ENCODE measurements at regions not wholly inside any gene's neighbourhood (a gene's known extent, or its start where the extent isn't known, plus 50 kb on each side); places are given as distances from the start of the nearest gene placed in this dataset.
"Not testable (repeated sequence)": the region's sequence is repeated elsewhere in the genome, so short reads cannot be mapped to it uniquely, and the experiment has no call there.

- H2BK120ac ChIP-seq (replicated peaks; ENCODE audit: low read depth, low read length); H3K18ac ChIP-seq (ENCODE audit: extremely low read depth, low read length); H3K79me2 ChIP-seq (ENCODE audit: control insufficient read depth in 1 of 2, insufficient read depth in 2 of 2, low read length in 2 of 2); H4K5ac ChIP-seq (ENCODE audit: insufficient read length, low read depth, low read length); H2AFZ ChIP-seq (ENCODE audit: low read length); H3K36me3 ChIP-seq (ENCODE audit: control insufficient read depth in 2 of 4, insufficient read depth in 4 of 4, low read length in 3 of 4); H2BK15ac ChIP-seq (ENCODE audit: low read length); H2BK12ac ChIP-seq (ENCODE audit: low read depth, low read length); H4K91ac ChIP-seq (replicated peaks; ENCODE audit: insufficient read length, low read length); FAIRE-seq; H3K9me3 ChIP-seq (ENCODE audit: insufficient read depth in 2 of 2, low read depth in 1 of 2, low read length in 1 of 2); H2BK20ac ChIP-seq (ENCODE audit: low read length); H3K27me3 ChIP-seq (replicated peaks in 1 of 4; ENCODE audit: control insufficient read depth in 3 of 4, extremely low read depth in 1 of 4, insufficient read depth in 3 of 4, low read length in 3 of 4); H3K56ac ChIP-seq (replicated peaks; ENCODE audit: insufficient read length, low read depth, low read length); H3K27ac ChIP-seq (ENCODE audit: low read depth, low read length); H4K8ac ChIP-seq (ENCODE audit: extremely low read depth, insufficient read depth, low read length); H3K4me2 ChIP-seq (ENCODE audit: insufficient read depth in 1 of 2, low read depth in 2 of 2, low read length in 2 of 2); H3K4me1 ChIP-seq (replicated peaks in 1 of 4; ENCODE audit: control insufficient read depth in 3 of 4, insufficient read depth in 4 of 4, low read length in 3 of 4); POLR2A ChIA-PET (ENCODE audit: partially characterized antibody); DNase-seq (ENCODE audit: low read depth in 1 of 2, low spot score in 2 of 2); H3K23ac ChIP-seq (ENCODE audit: insufficient read length); H3K23me2 ChIP-seq (ENCODE audit: low read depth, low read length); H4K20me1 ChIP-seq (replicated peaks in 1 of 2; ENCODE audit: control insufficient read depth in 1 of 2, insufficient read depth in 2 of 2, low read length in 2 of 2); H3K4me3 ChIP-seq (ENCODE audit: extremely low read depth in 1 of 4, insufficient read depth in 2 of 4, low read depth in 3 of 4, low read length in 4 of 4); H2BK5ac ChIP-seq (ENCODE audit: low read depth, low read length); H2AK5ac ChIP-seq (ENCODE audit: low read depth, low read length); H3K14ac ChIP-seq (ENCODE audit: insufficient read length); H3K4ac ChIP-seq (replicated peaks; ENCODE audit: insufficient read length, low read depth, low read length); H3K9ac ChIP-seq (replicated peaks in 1 of 4; ENCODE audit: extremely low read depth in 1 of 4, low read depth in 3 of 4, low read length in 3 of 4); H3K79me1 ChIP-seq (ENCODE audit: low read depth, low read length): not testable (repeated sequence)
- WGBS, 2 experiments (ENCODE audit: extremely low coverage in 1 of 2, insufficient coverage in 1 of 2, insufficient read length in 1 of 2, insufficient replicate concordance in 2 of 2, low coverage in 1 of 2, low lambda C conversion rate in 2 of 2, missing lambda C conversion rate in 1 of 2), result 66% methylated on average over 4 of the region's 4 CpGs; no CpG with 5 or more reads in 1 of the 2 experiments
- CTCF ChIA-PET (ENCODE audit: partially characterized antibody), result interaction anchor here (1.0 kb wide), 1 partner anchor 97 kb away, joined by 3 read pairs; no protein-coding TSS in a partner anchor
Measured at GRCh38 chr14:106466483-106466882, 940.1 kb downstream of the TMEM121 start.

- H2AK5ac ChIP-seq (ENCODE audit: low read depth, low read length); H4K91ac ChIP-seq (replicated peaks; ENCODE audit: insufficient read length, low read length); H3K27me3 ChIP-seq (replicated peaks in 1 of 4; ENCODE audit: control insufficient read depth in 3 of 4, extremely low read depth in 1 of 4, insufficient read depth in 3 of 4, low read length in 3 of 4); H3K79me1 ChIP-seq (ENCODE audit: low read depth, low read length); H3K79me2 ChIP-seq (ENCODE audit: control insufficient read depth in 1 of 2, insufficient read depth in 2 of 2, low read length in 2 of 2); H2BK120ac ChIP-seq (replicated peaks; ENCODE audit: low read depth, low read length); CTCF ChIA-PET (ENCODE audit: partially characterized antibody); H3K23ac ChIP-seq (ENCODE audit: insufficient read length); H4K8ac ChIP-seq (ENCODE audit: extremely low read depth, insufficient read depth, low read length); H2AFZ ChIP-seq (ENCODE audit: low read length); H3K23me2 ChIP-seq (ENCODE audit: low read depth, low read length); H2BK15ac ChIP-seq (ENCODE audit: low read length); H3K4me3 ChIP-seq (ENCODE audit: extremely low read depth in 1 of 4, insufficient read depth in 2 of 4, low read depth in 3 of 4, low read length in 4 of 4); H4K5ac ChIP-seq (ENCODE audit: insufficient read length, low read depth, low read length); H3K36me3 ChIP-seq (ENCODE audit: control insufficient read depth in 2 of 4, insufficient read depth in 4 of 4, low read length in 3 of 4); H3K4ac ChIP-seq (replicated peaks; ENCODE audit: insufficient read length, low read depth, low read length); H3K27ac ChIP-seq (ENCODE audit: low read depth, low read length); H3K9me3 ChIP-seq (ENCODE audit: insufficient read depth in 2 of 2, low read depth in 1 of 2, low read length in 1 of 2); H3K14ac ChIP-seq (ENCODE audit: insufficient read length); DNase-seq (ENCODE audit: low read depth in 1 of 2, low spot score in 2 of 2); FAIRE-seq; H2BK12ac ChIP-seq (ENCODE audit: low read depth, low read length); H3K4me2 ChIP-seq (ENCODE audit: insufficient read depth in 1 of 2, low read depth in 2 of 2, low read length in 2 of 2); H3K18ac ChIP-seq (ENCODE audit: extremely low read depth, low read length); POLR2A ChIA-PET (ENCODE audit: partially characterized antibody); H3K56ac ChIP-seq (replicated peaks; ENCODE audit: insufficient read length, low read depth, low read length); H3K9ac ChIP-seq (replicated peaks in 1 of 4; ENCODE audit: extremely low read depth in 1 of 4, low read depth in 3 of 4, low read length in 3 of 4); H2BK20ac ChIP-seq (ENCODE audit: low read length); H3K4me1 ChIP-seq (replicated peaks in 1 of 4; ENCODE audit: control insufficient read depth in 3 of 4, insufficient read depth in 4 of 4, low read length in 3 of 4); H2BK5ac ChIP-seq (ENCODE audit: low read depth, low read length); H4K20me1 ChIP-seq (replicated peaks in 1 of 2; ENCODE audit: control insufficient read depth in 1 of 2, insufficient read depth in 2 of 2, low read length in 2 of 2): not testable (repeated sequence)
- WGBS, 2 experiments (ENCODE audit: extremely low coverage in 1 of 2, insufficient coverage in 1 of 2, insufficient read length in 1 of 2, insufficient replicate concordance in 2 of 2, low coverage in 1 of 2, low lambda C conversion rate in 2 of 2, missing lambda C conversion rate in 1 of 2), result 67% methylated on average over 1 of the region's 4 CpGs; no CpG with 5 or more reads in 1 of the 2 experiments
Measured at GRCh38 chr14:106468869-106469268, 942.5 kb downstream of the TMEM121 start.

Measured in H1 (cell line).